AG04450 (cell line): ENCODE measurements at regions not wholly inside any gene's neighbourhood (a gene's known extent, or its start where the extent isn't known, plus 50 kb on each side); places are given as distances from the start of the nearest gene placed in this dataset.

Experiments used
- CTCF ChIA-PET: fragments of 300-600, 350-600 bp; formaldehyde crosslinking; extraction: SDS; loops from one replicate; lab custom pipeline; 2022; ENCODE audit warnings: antibody characterized with exemption, inconsistent platforms; lab: Charles Lee
- POLR2A ChIA-PET: fragments of 350-600 bp; formaldehyde crosslinking; extraction: SDS; loops from one replicate; lab custom pipeline; 2021; ENCODE audit warnings: antibody characterized with exemption, inconsistent platforms; lab: Yijun Ruan, JAX
- DNase-seq: peaks from one replicate; pipeline ENCODE4 v3.0.0-alpha.2; 2011; ENCODE audit warnings: low read depth, low spot score
- H3K27ac ChIP-seq: one replicate; pipeline ENCODE4 v1.5.1; 2012; ENCODE audit warnings: low read depth, low read length, control low read depth
- H3K27me3 ChIP-seq: one replicate; pipeline ENCODE4 v1.6.0; 2012; ENCODE audit warnings: low read length; ENCODE audit not compliant: control insufficient read depth, insufficient read depth
- H3K4me3 ChIP-seq: 2 replicates; pipeline ENCODE4 v1.5.1; 2011; ENCODE audit warnings: mild to moderate bottlenecking, low read depth, low read length, control low read depth
- H3K9me3 ChIP-seq: 2 replicates; pipeline ENCODE4 v1.5.1; 2012; ENCODE audit warnings: low read length; ENCODE audit not compliant: control insufficient read depth, insufficient read depth
- TF ChIP-seq, protein P1 (sequence below): IDR thresholded peaks from 2 replicates; pipeline ENCODE4 v1.5.1; 2011; ENCODE audit warnings: low read depth, low read length, control low read depth, inconsistent platforms

DNA sequence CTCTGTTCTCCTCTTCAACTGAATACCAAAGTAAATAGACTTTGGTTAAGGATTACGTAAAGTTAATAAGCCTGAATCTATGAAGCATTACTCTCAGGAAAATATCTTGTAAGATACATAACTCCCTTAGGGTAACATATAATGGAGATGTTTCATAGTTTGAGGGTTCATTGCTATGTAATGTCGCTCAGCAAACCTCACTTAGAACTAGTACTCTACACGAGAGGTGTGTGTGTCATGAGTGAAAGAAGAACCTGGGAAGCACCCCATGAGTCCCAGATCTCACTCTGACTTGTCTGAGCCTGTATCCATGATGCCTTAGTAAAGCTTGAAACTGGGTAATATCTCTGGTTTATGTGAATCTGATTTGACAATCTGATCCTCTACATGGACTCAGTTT, 429.5 kb upstream of the ANO3 start:
- POLR2A ChIA-PET, result no interaction called here
- TF ChIP-seq, protein P1, sequence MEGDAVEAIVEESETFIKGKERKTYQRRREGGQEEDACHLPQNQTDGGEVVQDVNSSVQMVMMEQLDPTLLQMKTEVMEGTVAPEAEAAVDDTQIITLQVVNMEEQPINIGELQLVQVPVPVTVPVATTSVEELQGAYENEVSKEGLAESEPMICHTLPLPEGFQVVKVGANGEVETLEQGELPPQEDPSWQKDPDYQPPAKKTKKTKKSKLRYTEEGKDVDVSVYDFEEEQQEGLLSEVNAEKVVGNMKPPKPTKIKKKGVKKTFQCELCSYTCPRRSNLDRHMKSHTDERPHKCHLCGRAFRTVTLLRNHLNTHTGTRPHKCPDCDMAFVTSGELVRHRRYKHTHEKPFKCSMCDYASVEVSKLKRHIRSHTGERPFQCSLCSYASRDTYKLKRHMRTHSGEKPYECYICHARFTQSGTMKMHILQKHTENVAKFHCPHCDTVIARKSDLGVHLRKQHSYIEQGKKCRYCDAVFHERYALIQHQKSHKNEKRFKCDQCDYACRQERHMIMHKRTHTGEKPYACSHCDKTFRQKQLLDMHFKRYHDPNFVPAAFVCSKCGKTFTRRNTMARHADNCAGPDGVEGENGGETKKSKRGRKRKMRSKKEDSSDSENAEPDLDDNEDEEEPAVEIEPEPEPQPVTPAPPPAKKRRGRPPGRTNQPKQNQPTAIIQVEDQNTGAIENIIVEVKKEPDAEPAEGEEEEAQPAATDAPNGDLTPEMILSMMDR, result no peak
- Histone ChIP-seq H3K9me3 (no peaks in the 10 kb centered on the region), H3K27ac (no peak overlapping the region), H3K27me3 (no peaks in the 10 kb centered on the region), H3K4me3 (no peak overlapping the region)
- DNase-seq, result no peak
- CTCF ChIA-PET, result no interaction called here

DNA sequence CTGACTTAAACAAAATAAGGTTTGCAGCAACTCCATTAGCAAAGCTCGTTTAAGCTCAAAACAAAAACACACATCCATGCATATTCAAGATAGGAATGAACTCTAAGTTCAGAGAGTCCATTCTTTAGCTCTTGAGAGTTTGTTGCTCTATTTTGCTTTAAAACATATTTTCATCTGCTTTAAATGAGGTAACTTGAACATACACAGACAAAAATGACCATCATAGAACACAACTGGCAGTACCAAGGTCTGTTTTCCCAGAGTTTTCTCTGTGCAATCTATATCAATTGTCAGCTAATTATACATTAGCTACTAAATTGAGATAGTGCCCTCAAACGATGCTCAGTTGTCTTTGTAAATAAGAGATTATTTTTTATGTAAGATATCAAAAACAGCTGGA, 423.2 kb upstream of the ANO3 start:
- POLR2A ChIA-PET, result no interaction called here
- CTCF ChIA-PET, result interaction anchor here (1.3 kb wide), 1 partner anchor 376 kb away, joined by 4 read pairs; no protein-coding TSS in a partner anchor
- no peak for DNase-seq
- no peaks in the 10 kb centered on the region for H3K9me3 ChIP-seq
- H3K27me3 ChIP-seq, result no peaks in the 10 kb centered on the region
- H3K27ac ChIP-seq, result no peak overlapping the region
- TF ChIP-seq, protein P1, result no peak
- no peak overlapping the region for H3K4me3 ChIP-seq

DNA sequence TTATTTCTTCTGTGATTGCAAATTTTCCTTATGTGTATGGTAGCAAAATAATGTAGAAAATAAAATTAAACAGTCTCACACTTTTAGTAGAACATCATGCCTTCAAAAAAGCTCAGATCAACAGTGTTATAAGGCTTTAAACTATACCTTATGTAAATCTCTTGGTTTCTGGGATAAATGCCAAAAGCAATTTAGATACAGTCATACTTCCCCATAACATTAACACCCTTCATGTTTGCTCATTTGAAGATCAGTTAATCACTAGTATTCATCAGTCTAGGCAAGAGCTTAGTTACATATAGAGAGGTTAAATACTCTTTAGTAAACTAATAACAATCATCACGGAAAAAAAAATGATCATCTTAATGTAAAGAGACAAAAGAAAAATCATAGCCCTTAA, 421.8 kb upstream of the ANO3 start:
- POLR2A ChIA-PET, result no interaction called here
- TF ChIP-seq, protein P1, result no peak
- H3K27me3 ChIP-seq, result no peaks in the 10 kb centered on the region
- CTCF ChIA-PET, result no interaction called here
- H3K9me3 ChIP-seq, result no peaks in the 10 kb centered on the region
- no peak for DNase-seq
- no peak overlapping the region for H3K27ac ChIP-seq
- H3K4me3 ChIP-seq, result no peak overlapping the region

DNA sequence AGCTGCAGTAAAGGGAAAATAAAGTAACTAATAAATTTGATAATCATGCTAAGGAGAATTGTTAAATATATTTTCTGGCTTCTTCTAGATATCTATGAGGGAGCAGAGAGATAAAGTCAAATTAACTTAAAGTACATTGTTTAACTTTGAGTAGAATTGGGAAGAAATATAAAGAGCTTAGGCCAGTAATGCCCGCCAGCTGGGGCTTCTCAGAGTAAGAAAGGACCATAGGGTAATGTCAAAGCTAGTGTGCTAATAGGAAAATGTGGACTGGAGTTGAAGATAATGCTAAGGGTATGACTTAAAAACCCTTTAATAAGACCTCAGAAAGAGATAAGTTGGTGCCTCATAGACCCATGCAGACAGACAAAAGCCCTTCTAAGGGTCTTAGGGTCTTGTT, 411.6 kb upstream of the ANO3 start:
- no peak for DNase-seq
- ChIA-PET POLR2A (no interaction called here), CTCF (interaction anchor here (1.3 kb wide), 1 partner anchor 62 kb away, joined by 3 read pairs; no protein-coding TSS in a partner anchor)
- H3K4me3 ChIP-seq, result no peak overlapping the region
- no peaks in the 10 kb centered on the region for H3K9me3 ChIP-seq
- H3K27me3 ChIP-seq, result no peaks in the 10 kb centered on the region
- TF ChIP-seq, protein P1, result no peak
- no peak overlapping the region for H3K27ac ChIP-seq

DNA sequence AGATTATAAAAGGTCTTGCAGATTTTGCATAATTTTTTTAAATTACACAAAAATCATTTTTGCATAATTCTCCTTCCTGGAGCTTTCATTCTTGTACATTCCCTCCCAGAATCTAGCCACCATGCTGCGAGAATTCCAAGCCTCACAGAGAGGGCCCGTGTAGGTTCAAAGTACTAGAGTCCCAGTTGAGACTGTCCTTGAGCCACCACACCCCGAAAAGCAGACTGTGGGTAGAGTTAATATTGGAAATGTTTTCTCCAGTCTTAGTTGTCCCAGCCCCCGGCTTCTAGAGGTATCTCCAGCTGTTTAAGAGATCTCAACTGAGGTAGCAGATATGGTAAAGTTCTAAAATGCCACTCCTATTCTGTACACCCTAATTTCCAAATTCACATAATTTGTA, 407.3 kb upstream of the ANO3 start:
- POLR2A ChIA-PET, result no interaction called here
- CTCF ChIA-PET, result no interaction called here
- H3K27ac ChIP-seq, result no peak overlapping the region
- H3K9me3 ChIP-seq, result no peaks in the 10 kb centered on the region
- DNase-seq, result no peak
- no peak overlapping the region for H3K4me3 ChIP-seq
- no peaks in the 10 kb centered on the region for H3K27me3 ChIP-seq
- TF ChIP-seq, protein P1, result no peak
